ENCODE measurements at regions not wholly inside any gene's neighbourhood (a gene's known extent, or its start where the extent isn't known, plus 50 kb on each side); places are given as distances from the start of the nearest gene placed in this dataset.
"Not testable (repeated sequence)": the region's sequence is repeated elsewhere in the genome, so short reads cannot be mapped to it uniquely, and the experiment has no call there.

- no peak for DNase-seq (ENCODE audit: low spot score)
Measured at GRCh38 chr4:85165808-85166207, 199.3 kb upstream of the WDFY3 start.

GRCh38 chr4:85166318-85166717, 199.8 kb upstream of the WDFY3 start:
- DNase-seq (ENCODE audit: low spot score): no peak

GRCh38 chr4:85168234-85168834, 201.8 kb upstream of the WDFY3 start:
- DNase-seq (ENCODE audit: low spot score): no peak

GRCh38 chr4:85170241-85170640, 203.8 kb upstream of the WDFY3 start:
- DNase-seq (ENCODE audit: low spot score): no peak

GRCh38 chr4:85175190-85175589, 208.7 kb upstream of the WDFY3 start:
- DNase-seq (ENCODE audit: low spot score): no peak

- DNase-seq (ENCODE audit: low spot score): no peak
Measured at GRCh38 chr4:85177092-85177491, 210.6 kb upstream of the WDFY3 start.

- DNase-seq (ENCODE audit: low spot score): no peak
Measured at GRCh38 chr4:85177679-85178078, 211.2 kb upstream of the WDFY3 start.

GRCh38 chr4:85180533-85180932, 214.0 kb upstream of the WDFY3 start:
- DNase-seq (ENCODE audit: low spot score): no peak

GRCh38 chr4:85187106-85187505, 220.6 kb upstream of the WDFY3 start:
- no peak for DNase-seq (ENCODE audit: low spot score)

- not testable (repeated sequence) for DNase-seq (ENCODE audit: low spot score)
Measured at GRCh38 chr4:85196015-85196414, 229.5 kb upstream of the WDFY3 start.

- DNase-seq (ENCODE audit: low spot score): no peak
Measured at GRCh38 chr4:85200106-85200505, 233.6 kb upstream of the WDFY3 start.

- DNase-seq (ENCODE audit: low spot score): no peak
Measured at GRCh38 chr4:85209161-85209560, 242.7 kb upstream of the WDFY3 start.

- DNase-seq (ENCODE audit: low spot score): no peak
Measured at GRCh38 chr4:85210353-85210752, 243.9 kb upstream of the WDFY3 start.

GRCh38 chr4:85216571-85216970, 250.1 kb upstream of the WDFY3 start:
- not testable (repeated sequence) for DNase-seq (ENCODE audit: low spot score)

GRCh38 chr4:85218756-85219155, 252.3 kb upstream of the WDFY3 start:
- DNase-seq (ENCODE audit: low spot score): no peak

GRCh38 chr4:85221606-85222005, 253.3 kb upstream of the ARHGAP24 start:
- DNase-seq (ENCODE audit: low spot score): no peak

- DNase-seq (ENCODE audit: low spot score): no peak
Measured at GRCh38 chr4:85222561-85222960, 252.4 kb upstream of the ARHGAP24 start.

GRCh38 chr4:85228264-85228663, 246.7 kb upstream of the ARHGAP24 start:
- DNase-seq (ENCODE audit: low spot score): no peak

- no peak for DNase-seq (ENCODE audit: low spot score)
Measured at GRCh38 chr4:85233516-85233915, 241.4 kb upstream of the ARHGAP24 start.

- no peak for DNase-seq (ENCODE audit: low spot score)
Measured at GRCh38 chr4:85243857-85244256, 231.1 kb upstream of the ARHGAP24 start.

- DNase-seq (ENCODE audit: low spot score): no peak
Measured at GRCh38 chr4:85244638-85245037, 230.3 kb upstream of the ARHGAP24 start.

- no peak for DNase-seq (ENCODE audit: low spot score)
Measured at GRCh38 chr4:85246055-85246454, 228.9 kb upstream of the ARHGAP24 start.

GRCh38 chr4:85250852-85251251, 224.1 kb upstream of the ARHGAP24 start:
- DNase-seq (ENCODE audit: low spot score): no peak

GRCh38 chr4:85257817-85258370, 217.1 kb upstream of the ARHGAP24 start:
- no peak for DNase-seq (ENCODE audit: low spot score)
